Ascending aorta (tissue), 2 donors: ENCODE measurements at regions not wholly inside any gene's neighbourhood (a gene's known extent, or its start where the extent isn't known, plus 50 kb on each side); places are given as distances from the start of the nearest gene placed in this dataset.
A peak's percentile ranks its signal among the peaks of the same experiment; 100 is the strongest.

Experiments
- DNase-seq, 2 donors: peaks; one replicate each; pipeline ENCODE4 v3.0.0-alpha.2; 2019; ENCODE audit warnings: low spot score in 2 of 2
- H3K27ac ChIP-seq, 2 donors: fragments of 200-600 bp; sonication (generic); one replicate each; pipeline ENCODE4 v1.5.1; 2016 to 2017; ENCODE audit warnings: mild to moderate bottlenecking in 1 of 2
- H3K27me3 ChIP-seq: fragments of 200-600 bp; sonication (generic); one replicate; pipeline ENCODE4 v1.5.1; 2017
- H3K36me3 ChIP-seq, 2 donors: fragments of 200-600 bp; sonication (generic); one replicate each; pipeline ENCODE4 v1.5.1; 2016
- H3K4me1 ChIP-seq, 2 donors: fragments of 200-600 bp; sonication (generic); one replicate each; pipeline ENCODE4 v1.5.1; 2016 to 2017; ENCODE audit warnings: mild to moderate bottlenecking in 1 of 2
- H3K4me3 ChIP-seq, 2 donors: fragments of 200-600 bp; sonication (generic); one replicate each; pipeline ENCODE4 v1.5.1; 2016 to 2017; ENCODE audit warnings: mild to moderate bottlenecking in 1 of 2
- H3K9me3 ChIP-seq, 2 donors: fragments of 200-600 bp; sonication (generic); one replicate each; pipeline ENCODE4 v1.5.1; 2016
- intact Hi-C: fragments of 100-400 bp; cut with DNase I; formaldehyde crosslinking; loops from one replicate; pipeline ENCODE4 v1.15.1; 2023
- TF ChIP-seq, protein P1 (sequence below), 3 experiments: fragments of 200-600 bp in 2 of 3; fragments of 450-650 bp in 1 of 3; sonication (generic) in 2 of 3; IDR thresholded peaks; one replicate each; pipeline ENCODE4 v1.5.1; 2016 to 2019; ENCODE audit warnings: antibody characterized with exemption in 3 of 3, mild to moderate bottlenecking in 1 of 3, moderate library complexity in 1 of 3

DNA sequence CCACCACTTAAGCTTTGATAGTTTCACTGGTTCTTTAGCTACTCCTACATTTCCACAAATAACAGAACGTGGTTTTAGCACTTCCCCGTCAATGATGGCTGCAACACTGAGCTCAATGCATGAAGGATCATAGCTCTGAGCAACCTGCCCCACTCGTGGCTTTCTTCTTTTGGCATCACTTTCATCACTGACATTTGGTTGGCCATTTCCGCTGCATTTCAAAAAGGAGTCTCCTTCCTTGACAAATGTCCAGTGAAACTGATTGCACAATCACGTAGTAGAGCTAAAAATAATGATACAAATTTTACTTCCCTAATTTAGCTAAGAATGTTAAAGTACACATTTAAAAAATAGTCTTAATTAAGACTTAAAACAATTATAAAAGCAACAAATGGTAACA is 205.2 kb upstream of the HDAC4 start:
- intact Hi-C loops: no loop called here
- peak in 1 of 2 donors; percentile 63 for DNase-seq
- Histone ChIP-seq H3K27ac (no peak overlapping the region), H3K36me3 (no peaks in the 10 kb centered on the region), H3K9me3 (no peaks in the 10 kb centered on the region), H3K4me1 (no peaks in the 10 kb centered on the region), H3K27me3 (no peaks in the 10 kb centered on the region), H3K4me3 (no peak overlapping the region)
- TF ChIP-seq, protein P1, sequence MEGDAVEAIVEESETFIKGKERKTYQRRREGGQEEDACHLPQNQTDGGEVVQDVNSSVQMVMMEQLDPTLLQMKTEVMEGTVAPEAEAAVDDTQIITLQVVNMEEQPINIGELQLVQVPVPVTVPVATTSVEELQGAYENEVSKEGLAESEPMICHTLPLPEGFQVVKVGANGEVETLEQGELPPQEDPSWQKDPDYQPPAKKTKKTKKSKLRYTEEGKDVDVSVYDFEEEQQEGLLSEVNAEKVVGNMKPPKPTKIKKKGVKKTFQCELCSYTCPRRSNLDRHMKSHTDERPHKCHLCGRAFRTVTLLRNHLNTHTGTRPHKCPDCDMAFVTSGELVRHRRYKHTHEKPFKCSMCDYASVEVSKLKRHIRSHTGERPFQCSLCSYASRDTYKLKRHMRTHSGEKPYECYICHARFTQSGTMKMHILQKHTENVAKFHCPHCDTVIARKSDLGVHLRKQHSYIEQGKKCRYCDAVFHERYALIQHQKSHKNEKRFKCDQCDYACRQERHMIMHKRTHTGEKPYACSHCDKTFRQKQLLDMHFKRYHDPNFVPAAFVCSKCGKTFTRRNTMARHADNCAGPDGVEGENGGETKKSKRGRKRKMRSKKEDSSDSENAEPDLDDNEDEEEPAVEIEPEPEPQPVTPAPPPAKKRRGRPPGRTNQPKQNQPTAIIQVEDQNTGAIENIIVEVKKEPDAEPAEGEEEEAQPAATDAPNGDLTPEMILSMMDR (IDR thresholded peaks at IDR 0.05): no peak

DNA sequence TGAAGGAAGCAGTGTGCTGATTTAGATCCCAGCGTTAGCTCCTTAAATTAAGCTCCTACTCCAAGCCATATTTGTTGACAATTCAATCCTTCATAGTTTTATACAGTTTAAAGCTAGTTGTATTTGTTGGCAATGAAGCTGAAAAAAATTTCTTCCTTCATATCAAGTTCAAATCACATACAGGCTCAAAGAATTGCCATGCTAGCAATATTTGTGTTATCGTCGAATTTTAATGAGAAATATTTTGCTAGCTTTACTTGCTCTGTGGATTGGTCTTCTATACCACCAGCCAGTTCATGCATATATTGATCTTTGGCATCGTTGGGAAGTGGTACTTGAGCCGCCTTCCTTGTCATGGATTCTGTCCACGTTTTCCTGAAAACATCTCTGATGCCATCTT is 204.6 kb upstream of the HDAC4 start:
- no peaks in the 10 kb centered on the region for H3K9me3 ChIP-seq
- TF ChIP-seq, protein P1 (IDR thresholded peaks at IDR 0.05): no peak
- no peaks in the 10 kb centered on the region for H3K4me1 ChIP-seq
- H3K27ac ChIP-seq: no peak overlapping the region
- H3K4me3 ChIP-seq: no peak overlapping the region
- no peaks in the 10 kb centered on the region for H3K27me3 ChIP-seq
- H3K36me3 ChIP-seq: no peaks in the 10 kb centered on the region
- no peak for DNase-seq
- intact Hi-C loops: no loop called here

DNA sequence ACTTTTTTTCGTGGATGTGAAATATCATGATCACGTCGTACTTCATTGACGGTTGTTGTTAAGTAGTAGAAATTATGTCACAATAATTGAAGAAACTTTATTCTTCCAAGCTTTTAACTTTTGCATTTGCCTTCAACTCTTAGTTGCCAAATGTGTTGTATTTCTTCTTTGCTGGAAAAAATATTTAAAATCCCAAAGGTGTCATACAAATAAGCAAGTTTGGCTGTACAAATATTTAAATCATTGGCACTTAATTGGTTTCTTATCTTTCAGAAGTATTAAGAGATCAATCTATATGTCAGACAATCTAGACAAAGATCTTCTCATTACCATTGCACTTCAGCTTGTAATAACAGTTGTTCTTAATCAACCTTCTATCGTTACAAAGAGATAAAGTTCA is 204.0 kb upstream of the HDAC4 start:
- Histone ChIP-seq H3K4me1 (no peaks in the 10 kb centered on the region), H3K4me3 (no peak overlapping the region), H3K27me3 (no peaks in the 10 kb centered on the region), H3K9me3 (no peaks in the 10 kb centered on the region), H3K36me3 (no peaks in the 10 kb centered on the region), H3K27ac (no peak overlapping the region)
- TF ChIP-seq, protein P1 (IDR thresholded peaks at IDR 0.05): no peak
- no peak for DNase-seq
- intact Hi-C loops: no loop called here

DNA sequence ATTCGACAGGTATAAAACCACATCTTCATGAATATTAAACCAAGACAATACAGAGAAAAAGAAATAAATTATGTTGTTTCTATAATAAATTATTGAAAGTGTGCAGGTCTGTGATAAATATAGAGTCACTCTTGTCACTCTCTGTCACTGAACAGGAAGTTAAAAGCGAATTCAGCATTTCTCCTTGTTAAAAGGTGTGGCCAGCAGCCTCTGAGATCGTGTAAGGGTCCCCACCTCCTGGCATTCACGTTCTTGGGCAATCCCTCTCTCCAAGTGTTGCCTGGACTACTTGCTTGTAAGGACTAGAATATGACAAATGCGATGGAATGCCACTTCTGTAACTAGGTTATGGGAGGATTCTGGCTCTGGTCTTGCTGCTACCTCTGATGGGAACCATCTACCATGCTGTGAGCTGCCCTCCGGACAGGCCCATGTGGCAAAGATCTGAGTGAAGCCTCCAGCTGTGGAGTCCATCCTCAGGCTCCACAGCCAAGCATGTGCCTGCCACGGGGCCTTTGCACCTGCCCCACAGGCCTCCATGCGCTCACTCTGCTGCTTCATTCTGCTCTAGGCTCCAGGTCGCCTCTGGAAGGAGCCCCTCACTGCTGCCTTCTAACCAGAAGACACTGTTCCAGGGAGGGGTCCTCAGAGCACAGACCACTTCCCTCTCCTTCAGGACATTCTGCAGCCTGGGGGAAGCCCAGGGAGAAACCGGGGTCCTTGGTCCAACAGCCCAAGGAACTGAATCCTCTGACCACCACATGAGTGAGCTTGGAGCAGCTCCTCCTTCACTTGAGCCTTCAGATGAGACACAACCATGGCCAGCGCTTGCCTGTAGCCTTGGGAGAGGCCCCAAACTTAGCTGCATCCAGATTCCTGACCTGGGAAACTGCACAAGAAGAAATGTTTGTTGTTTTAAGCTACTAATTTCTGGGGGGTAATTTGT is 202.9 kb upstream of the HDAC4 start:
- no peaks in the 10 kb centered on the region for H3K4me1 ChIP-seq
- TF ChIP-seq, protein P1 (IDR thresholded peaks at IDR 0.05): no peak
- no peaks in the 10 kb centered on the region for H3K36me3 ChIP-seq
- no peak overlapping the region for H3K27ac ChIP-seq
- intact Hi-C loops: no loop called here
- DNase-seq: peak in 1 of 2 donors; percentile 41
- no peak overlapping the region for H3K4me3 ChIP-seq
- no peaks in the 10 kb centered on the region for H3K27me3 ChIP-seq
- no peaks in the 10 kb centered on the region for H3K9me3 ChIP-seq

DNA sequence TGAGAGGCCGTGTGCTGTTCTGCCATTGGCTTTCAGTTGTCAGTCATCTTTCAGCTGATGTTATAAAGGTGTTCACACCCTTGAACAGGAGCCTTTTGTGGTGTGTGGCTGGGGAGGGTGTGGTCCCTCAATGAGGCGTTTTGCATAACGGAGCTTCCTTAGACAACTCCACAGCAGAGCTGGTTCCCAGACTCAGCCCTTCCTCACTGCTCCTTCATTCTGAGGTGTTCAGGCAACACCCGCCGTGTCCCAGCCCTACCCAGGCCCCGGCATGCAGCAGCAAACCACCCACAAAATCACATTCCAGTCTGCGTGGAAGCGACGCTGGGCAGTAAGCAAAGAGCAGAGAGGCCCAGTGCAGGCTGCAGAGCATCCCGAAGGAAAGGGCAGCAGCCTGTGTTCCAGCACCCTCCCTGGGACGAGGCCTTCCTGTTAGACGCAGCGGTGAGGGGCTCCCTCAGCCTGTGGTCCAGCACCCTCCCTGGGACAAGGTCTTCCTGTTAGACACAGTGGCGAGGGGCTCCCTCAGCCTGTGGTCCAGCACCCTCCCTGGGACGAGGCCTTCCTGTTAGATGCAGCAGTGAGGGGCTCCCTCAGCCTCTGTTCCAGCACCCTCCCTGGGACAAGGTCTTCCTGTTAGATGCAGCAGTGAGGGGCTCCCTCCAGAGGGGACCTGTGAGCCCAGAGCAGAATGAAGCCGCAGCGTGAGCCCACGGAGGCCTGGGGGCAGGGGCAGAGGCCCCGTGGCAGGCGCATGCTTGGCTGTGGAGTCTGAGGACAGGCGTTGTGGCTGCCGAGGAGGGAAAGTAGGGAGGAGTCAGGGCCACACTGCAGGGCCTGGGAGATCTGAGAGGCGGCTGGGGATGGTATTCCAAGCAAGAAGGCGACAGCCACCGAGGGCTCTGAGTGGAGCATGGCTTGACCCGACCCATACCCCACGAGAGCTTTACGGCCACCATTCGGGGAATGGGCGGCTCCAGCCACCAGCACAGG is 201.8 kb upstream of the HDAC4 start:
- Histone ChIP-seq H3K9me3 (no peaks in the 10 kb centered on the region), H3K27me3 (no peaks in the 10 kb centered on the region), H3K27ac (no peak overlapping the region), H3K4me3 (no peak overlapping the region), H3K4me1 (no peaks in the 10 kb centered on the region), H3K36me3 (no peaks in the 10 kb centered on the region)
- DNase-seq: peak in 1 of 2 donors; percentile 41
- TF ChIP-seq, protein P1 (IDR thresholded peaks at IDR 0.05): no peak
- intact Hi-C loops: no loop called here
